H9 (cell line): ENCODE measurements at regions not wholly inside any gene's neighbourhood (a gene's known extent, or its start where the extent isn't known, plus 50 kb on each side); places are given as distances from the start of the nearest gene placed in this dataset.

Experiments
- DNase-seq: peaks from one replicate; pipeline ENCODE4 v3.0.0-alpha.2; 2017
- H2AFZ ChIP-seq: one replicate; pipeline ENCODE4 v1.6.1; 2013; ENCODE audit warnings: mild to moderate bottlenecking, low read length, control low read depth, moderate library complexity
- H2AK5ac ChIP-seq: 2 replicates; pipeline ENCODE4 v1.6.1; 2013; ENCODE audit warnings: low read length, control low read depth, mixed read lengths; ENCODE audit not compliant: insufficient read length
- H2BK120ac ChIP-seq: one replicate; pipeline ENCODE4 v1.6.1; 2013; ENCODE audit warnings: low read depth, mild to moderate bottlenecking, low read length, control low read depth, inconsistent platforms; ENCODE audit not compliant: poor library complexity, severe bottlenecking
- H2BK12ac ChIP-seq: 2 replicates; pipeline ENCODE4 v1.6.1; 2013; ENCODE audit warnings: low read length, control low read depth, mixed read lengths, low read depth; ENCODE audit not compliant: insufficient read length
- H2BK15ac ChIP-seq: 2 replicates; pipeline ENCODE4 v1.6.1; 2013; ENCODE audit warnings: low read depth, low read length, control low read depth
- H2BK20ac ChIP-seq: one replicate; pipeline ENCODE4 v1.6.1; 2013; ENCODE audit warnings: low read depth, mild to moderate bottlenecking, low read length, control low read depth, inconsistent platforms; ENCODE audit not compliant: poor library complexity, severe bottlenecking
- H2BK5ac ChIP-seq: 2 replicates; pipeline ENCODE4 v1.6.1; 2013; ENCODE audit warnings: low read length, control low read depth, mixed read lengths; ENCODE audit not compliant: insufficient read length
- H3K14ac ChIP-seq: 2 replicates; pipeline ENCODE4 v1.6.1; 2013; ENCODE audit warnings: low read length, control low read depth; ENCODE audit not compliant: insufficient read depth
- H3K18ac ChIP-seq: 2 replicates; pipeline ENCODE4 v1.6.1; 2013; ENCODE audit warnings: low read depth, mild to moderate bottlenecking, mixed read lengths, low read length, control low read depth; ENCODE audit not compliant: insufficient read length
- H3K23ac ChIP-seq: 2 replicates; pipeline ENCODE4 v1.6.1; 2013; ENCODE audit warnings: low read length, control low read depth, mixed read lengths, low read depth; ENCODE audit not compliant: insufficient read length
- H3K23me2 ChIP-seq: 2 replicates; pipeline ENCODE4 v1.6.1; 2013; ENCODE audit warnings: low read depth, mild to moderate bottlenecking, mixed read lengths, low read length, control low read depth; ENCODE audit not compliant: insufficient read length, poor library complexity, severe bottlenecking
- H3K27ac ChIP-seq: 2 replicates; pipeline ENCODE4 v1.5.1; 2013; ENCODE audit warnings: low read length, control low read depth, mixed read lengths, low read depth; ENCODE audit not compliant: insufficient read length
- H3K27me3 ChIP-seq: 2 replicates; pipeline ENCODE4 v1.6.1; 2013; ENCODE audit warnings: low read length, control low read depth, inconsistent platforms; ENCODE audit not compliant: insufficient read depth
- H3K4ac ChIP-seq: 2 replicates; pipeline ENCODE4 v1.6.1; 2013; ENCODE audit warnings: low read depth, mild to moderate bottlenecking, control low read depth, inconsistent platforms, low read length, moderate library complexity
- H3K4me1 ChIP-seq: 2 replicates; pipeline ENCODE4 v1.6.1; 2013; ENCODE audit warnings: low read length, control low read depth, inconsistent platforms; ENCODE audit not compliant: insufficient read depth
- H3K4me2 ChIP-seq: 2 replicates; pipeline ENCODE4 v1.6.1; 2013; ENCODE audit warnings: low read length, control low read depth, mixed read lengths; ENCODE audit not compliant: insufficient read length, insufficient read depth
- H3K56ac ChIP-seq: 2 replicates; pipeline ENCODE4 v1.6.1; 2013; ENCODE audit warnings: low read depth, mild to moderate bottlenecking, mixed read lengths, low read length, control low read depth; ENCODE audit not compliant: insufficient read length
- H3K79me1 ChIP-seq: 2 replicates; pipeline ENCODE4 v1.6.1; 2013; ENCODE audit warnings: low read depth, mild to moderate bottlenecking, moderate library complexity, low read length, control low read depth, inconsistent platforms; ENCODE audit not compliant: insufficient read depth, poor library complexity, severe bottlenecking
- H3K79me2 ChIP-seq: 2 replicates; pipeline ENCODE4 v1.6.1; 2013; ENCODE audit warnings: low read length, control low read depth, inconsistent platforms; ENCODE audit not compliant: insufficient read depth
- H3K9ac ChIP-seq: 2 replicates; pipeline ENCODE4 v1.6.1; 2013; ENCODE audit warnings: low read length, control low read depth, mixed read lengths; ENCODE audit not compliant: insufficient read length; ENCODE audit errors: extremely low read depth
- H3K9me3 ChIP-seq: one replicate; pipeline ENCODE4 v1.6.1; 2013; ENCODE audit warnings: low read depth, low read length, inconsistent platforms; ENCODE audit not compliant: control insufficient read depth
- H3T11ph ChIP-seq: one replicate; pipeline ENCODE4 v1.6.1; 2013; ENCODE audit warnings: mild to moderate bottlenecking, low read length, control low read depth, inconsistent platforms
- H4K20me1 ChIP-seq: one replicate; pipeline ENCODE4 v1.6.1; 2013; ENCODE audit not compliant: control insufficient read depth, insufficient read length, insufficient read depth
- H4K5ac ChIP-seq: 2 replicates; pipeline ENCODE4 v1.6.1; 2013; ENCODE audit warnings: low read depth, mild to moderate bottlenecking, mixed read lengths, low read length, control low read depth; ENCODE audit not compliant: insufficient read length
- H4K8ac ChIP-seq: replicated peaks from 2 replicates; pipeline ENCODE4 v1.6.1; 2013; ENCODE audit warnings: low read length, control low read depth, mixed read lengths, low read depth; ENCODE audit not compliant: insufficient read length
- H4K91ac ChIP-seq: 2 replicates; pipeline ENCODE4 v1.6.1; 2013; ENCODE audit warnings: low read depth, mild to moderate bottlenecking, moderate library complexity, mixed read lengths, low read length, control low read depth; ENCODE audit not compliant: insufficient read length
- H3K27ac Mint-ChIP-seq, 3 experiments: 2 replicates in 2 of 3; 3 replicates in 1 of 3; pipeline ENCODE4 v1.8.0; 2020 to 2021; ENCODE audit warnings: mixed read lengths in 3 of 3, mild to moderate bottlenecking in 1 of 3, moderate library complexity in 1 of 3
- H3K27me3 Mint-ChIP-seq: 2 replicates; pipeline ENCODE4 v1.8.0; 2021; ENCODE audit warnings: low read depth, mild to moderate bottlenecking, moderate library complexity, mixed read lengths
- H3K36me3 Mint-ChIP-seq, 3 experiments: 2 replicates in 2 of 3; 3 replicates in 1 of 3; pipeline ENCODE4 v1.8.0; 2020 to 2021; ENCODE audit warnings: low read depth in 3 of 3, mixed read lengths in 3 of 3; ENCODE audit not compliant: insufficient read depth in 1 of 3
- H3K4me1 Mint-ChIP-seq, 2 experiments: 2 replicates each; pipeline ENCODE4 v1.8.0; 2020; ENCODE audit warnings: mixed read lengths in 2 of 2
- H3K4me3 Mint-ChIP-seq, 2 experiments: 2 replicates in 1 of 2; 3 replicates in 1 of 2; pipeline ENCODE4 v1.8.0; 2020 to 2021; ENCODE audit warnings: mild to moderate bottlenecking in 2 of 2, mixed read lengths in 2 of 2, moderate library complexity in 1 of 2
- H3K9me3 Mint-ChIP-seq, 2 experiments: 2 replicates in 1 of 2; 3 replicates in 1 of 2; pipeline ENCODE4 v1.8.0; 2020; ENCODE audit warnings: mild to moderate bottlenecking in 2 of 2, mixed read lengths in 2 of 2, moderate library complexity in 1 of 2
- WGBS: extraction: QIAGEN DNeasy Blood & Tissue Kit; methylation state at CpG from one replicate; pipeline ENCODE4 v1.1.7; 2013; ENCODE audit warnings: missing lambda C conversion rate, low lambda C conversion rate, mixed read lengths; ENCODE audit not compliant: insufficient read length; ENCODE audit errors: extremely low coverage; 5-methylcytosine and 5-hydroxymethylcytosine counted together
- TF ChIP-seq, protein P1 (sequence below): fragments of 200-600 bp; sonication (generic); conservative IDR thresholded peaks from 3 replicates; pipeline ENCODE4 v1.8.0; 2021; ENCODE audit warnings: antibody characterized with exemption, mild to moderate bottlenecking

DNA sequence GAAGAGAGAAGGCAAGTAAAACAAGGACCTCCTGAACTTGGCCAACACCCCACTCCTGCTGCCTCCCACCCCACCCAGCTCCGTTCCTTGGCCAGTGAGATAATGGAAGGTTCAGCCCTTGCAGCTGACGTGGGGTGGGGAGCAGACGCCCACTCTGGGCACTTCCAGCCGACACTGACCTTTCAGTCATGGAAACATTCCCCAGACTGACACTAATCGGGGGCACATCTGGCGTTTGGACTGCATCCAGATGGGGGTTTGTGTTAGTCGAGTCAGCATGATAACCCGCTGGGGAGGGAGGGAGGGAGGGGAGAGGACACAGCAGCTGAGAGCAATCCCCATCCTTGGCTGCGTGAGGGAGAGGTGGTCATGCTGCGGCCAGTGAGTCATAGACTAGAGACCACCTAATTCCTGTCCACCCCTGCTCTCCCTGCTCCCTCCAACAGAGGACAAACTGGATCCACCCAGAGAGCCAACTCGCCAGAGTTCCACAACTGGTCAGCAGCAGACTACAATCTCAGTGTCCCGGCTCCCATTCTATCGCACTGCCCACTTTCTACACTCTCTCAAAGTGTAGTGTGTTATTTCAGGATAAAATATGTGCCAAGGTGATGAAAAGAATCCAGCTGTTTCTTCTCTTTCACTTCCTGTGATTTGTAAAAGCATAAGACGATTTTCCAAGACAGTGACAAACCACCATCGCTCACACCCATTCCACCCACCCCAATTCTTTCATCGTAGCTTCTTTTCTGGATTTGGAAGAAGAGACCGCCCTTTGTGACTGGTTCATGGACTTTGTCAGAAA lies 115.4 kb upstream of the PKDCC start:
- TF ChIP-seq, protein P1, sequence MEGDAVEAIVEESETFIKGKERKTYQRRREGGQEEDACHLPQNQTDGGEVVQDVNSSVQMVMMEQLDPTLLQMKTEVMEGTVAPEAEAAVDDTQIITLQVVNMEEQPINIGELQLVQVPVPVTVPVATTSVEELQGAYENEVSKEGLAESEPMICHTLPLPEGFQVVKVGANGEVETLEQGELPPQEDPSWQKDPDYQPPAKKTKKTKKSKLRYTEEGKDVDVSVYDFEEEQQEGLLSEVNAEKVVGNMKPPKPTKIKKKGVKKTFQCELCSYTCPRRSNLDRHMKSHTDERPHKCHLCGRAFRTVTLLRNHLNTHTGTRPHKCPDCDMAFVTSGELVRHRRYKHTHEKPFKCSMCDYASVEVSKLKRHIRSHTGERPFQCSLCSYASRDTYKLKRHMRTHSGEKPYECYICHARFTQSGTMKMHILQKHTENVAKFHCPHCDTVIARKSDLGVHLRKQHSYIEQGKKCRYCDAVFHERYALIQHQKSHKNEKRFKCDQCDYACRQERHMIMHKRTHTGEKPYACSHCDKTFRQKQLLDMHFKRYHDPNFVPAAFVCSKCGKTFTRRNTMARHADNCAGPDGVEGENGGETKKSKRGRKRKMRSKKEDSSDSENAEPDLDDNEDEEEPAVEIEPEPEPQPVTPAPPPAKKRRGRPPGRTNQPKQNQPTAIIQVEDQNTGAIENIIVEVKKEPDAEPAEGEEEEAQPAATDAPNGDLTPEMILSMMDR: no peak
- Histone ChIP-seq H3K9ac (no peak overlapping the region), H3K4ac (no peak overlapping the region), H4K20me1 (no peaks in the 10 kb centered on the region), H3K14ac (no peak overlapping the region), H3K27ac (no peak overlapping the region), H3K79me1 (no peaks in the 10 kb centered on the region), H2BK12ac (no peak overlapping the region), H3K18ac (no peak overlapping the region), H3K9me3 (no peaks in the 10 kb centered on the region), H3K56ac (no peak overlapping the region), H3K79me2 (no peaks in the 10 kb centered on the region), H3K23ac (no peak overlapping the region), H2BK120ac (no peak overlapping the region), H2AFZ (no peak overlapping the region), H2BK20ac (no peak overlapping the region), H2AK5ac (no peak overlapping the region), H4K8ac (no peak overlapping the region), H3T11ph (no peak overlapping the region), H4K91ac (no peak overlapping the region), H2BK5ac (no peak overlapping the region), H3K23me2 (no peaks in the 10 kb centered on the region), H2BK15ac (no peak overlapping the region), H3K27me3 (no peaks in the 10 kb centered on the region), H4K5ac (no peak overlapping the region), H3K4me1 (peaks cover 5% of the 10 kb centered on the region; the same call in 1 of the 2 replicates), H3K4me2 (no peak overlapping the region)
- no CpG with 5 or more reads among the region's 17 CpGs for WGBS
- Mint-ChIP-seq H3K4me1 (peaks cover 45 to 58% of the 10 kb centered on the region in 2 experiments), H3K36me3 (no peaks in the 10 kb centered on the region), H3K4me3 (no peak overlapping the region), H3K27ac (peak overlapping the region in 2 of 3 experiments; percentile 14 to 17; a peak in 2 of 7 replicates), H3K9me3 (no peaks in the 10 kb centered on the region), H3K27me3 (peaks cover 6% of the 10 kb centered on the region)
- no peak for DNase-seq
